GM06990 (cell line): ENCODE measurements at regions not wholly inside any gene's neighbourhood (a gene's known extent, or its start where the extent isn't known, plus 50 kb on each side); places are given as distances from the start of the nearest gene placed in this dataset.

Experiments
- DNase-seq: peaks from one replicate; pipeline ENCODE4 v3.0.0-alpha.2; 2011; ENCODE audit not compliant: insufficient read length; ENCODE audit errors: extremely low read depth
- H3K27me3 ChIP-seq: replicated peaks from 2 replicates; pipeline ENCODE4 v1.6.0; 2011; ENCODE audit warnings: low read length; ENCODE audit not compliant: control insufficient read depth, insufficient read depth
- H3K36me3 ChIP-seq: 2 replicates; pipeline ENCODE4 v1.5.1; 2011; ENCODE audit warnings: low read length; ENCODE audit not compliant: control insufficient read depth, insufficient read depth
- H3K4me3 ChIP-seq: replicated peaks from 2 replicates; pipeline ENCODE4 v1.5.1; 2011; ENCODE audit warnings: low read depth, mild to moderate bottlenecking, control low read depth, low read length
- TF ChIP-seq, protein P1 (sequence below): IDR thresholded peaks from 2 replicates; pipeline ENCODE4 v1.5.1; 2011; ENCODE audit warnings: low read length, control low read depth, mild to moderate bottlenecking, inconsistent platforms; ENCODE audit not compliant: insufficient read depth, poor library complexity, severe bottlenecking

DNA sequence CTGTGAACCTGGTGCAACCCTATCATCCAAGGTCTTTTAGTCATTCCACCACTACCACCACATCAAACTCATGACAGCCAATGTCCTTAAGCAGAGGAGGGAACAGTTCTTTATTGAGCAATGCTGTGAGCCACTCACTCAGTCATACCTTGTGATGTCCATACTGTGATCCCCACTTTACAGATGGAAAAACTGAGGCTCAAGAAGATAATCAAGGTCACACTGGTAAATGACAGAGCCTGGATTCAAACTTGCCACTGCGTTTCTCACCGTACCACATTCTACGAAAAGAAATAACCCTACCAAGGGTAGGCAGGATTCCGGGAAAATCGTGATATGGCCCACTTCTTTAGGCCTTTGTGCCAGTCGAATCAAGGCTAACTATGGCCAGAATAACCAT is 172.6 kb downstream of the CCT6B start:
- Histone ChIP-seq H3K36me3 (no peaks in the 10 kb centered on the region), H3K27me3 (no peaks in the 10 kb centered on the region; the same call in 1 of the 2 replicates), H3K4me3 (no peak overlapping the region)
- TF ChIP-seq, protein P1, sequence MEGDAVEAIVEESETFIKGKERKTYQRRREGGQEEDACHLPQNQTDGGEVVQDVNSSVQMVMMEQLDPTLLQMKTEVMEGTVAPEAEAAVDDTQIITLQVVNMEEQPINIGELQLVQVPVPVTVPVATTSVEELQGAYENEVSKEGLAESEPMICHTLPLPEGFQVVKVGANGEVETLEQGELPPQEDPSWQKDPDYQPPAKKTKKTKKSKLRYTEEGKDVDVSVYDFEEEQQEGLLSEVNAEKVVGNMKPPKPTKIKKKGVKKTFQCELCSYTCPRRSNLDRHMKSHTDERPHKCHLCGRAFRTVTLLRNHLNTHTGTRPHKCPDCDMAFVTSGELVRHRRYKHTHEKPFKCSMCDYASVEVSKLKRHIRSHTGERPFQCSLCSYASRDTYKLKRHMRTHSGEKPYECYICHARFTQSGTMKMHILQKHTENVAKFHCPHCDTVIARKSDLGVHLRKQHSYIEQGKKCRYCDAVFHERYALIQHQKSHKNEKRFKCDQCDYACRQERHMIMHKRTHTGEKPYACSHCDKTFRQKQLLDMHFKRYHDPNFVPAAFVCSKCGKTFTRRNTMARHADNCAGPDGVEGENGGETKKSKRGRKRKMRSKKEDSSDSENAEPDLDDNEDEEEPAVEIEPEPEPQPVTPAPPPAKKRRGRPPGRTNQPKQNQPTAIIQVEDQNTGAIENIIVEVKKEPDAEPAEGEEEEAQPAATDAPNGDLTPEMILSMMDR, result no peak
- no peak for DNase-seq

DNA sequence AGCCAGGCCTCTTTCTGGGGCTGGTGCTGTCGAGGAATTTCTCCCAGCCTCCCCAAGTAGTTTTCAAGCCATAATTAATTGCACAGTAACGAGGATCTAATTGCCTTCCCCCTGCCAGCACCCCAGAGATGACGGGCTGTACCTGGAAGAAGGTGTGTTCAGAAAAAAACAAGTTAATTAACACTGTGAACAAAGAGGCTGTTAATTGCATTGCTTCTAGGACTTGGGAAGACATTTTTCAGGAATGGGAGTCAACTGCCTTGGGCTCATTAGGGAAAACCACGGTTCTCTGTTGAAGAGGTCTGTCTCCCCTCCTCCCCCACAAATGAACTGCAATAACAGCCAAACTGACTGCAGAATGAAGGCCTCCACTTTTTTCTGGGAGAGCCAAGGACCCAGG is 176.7 kb downstream of the CCT6B start:
- no peak overlapping the region for H3K4me3 ChIP-seq
- TF ChIP-seq, protein P1, result no peak
- no peak for DNase-seq
- H3K27me3 ChIP-seq, result no peaks in the 10 kb centered on the region
- H3K36me3 ChIP-seq, result no peaks in the 10 kb centered on the region

DNA sequence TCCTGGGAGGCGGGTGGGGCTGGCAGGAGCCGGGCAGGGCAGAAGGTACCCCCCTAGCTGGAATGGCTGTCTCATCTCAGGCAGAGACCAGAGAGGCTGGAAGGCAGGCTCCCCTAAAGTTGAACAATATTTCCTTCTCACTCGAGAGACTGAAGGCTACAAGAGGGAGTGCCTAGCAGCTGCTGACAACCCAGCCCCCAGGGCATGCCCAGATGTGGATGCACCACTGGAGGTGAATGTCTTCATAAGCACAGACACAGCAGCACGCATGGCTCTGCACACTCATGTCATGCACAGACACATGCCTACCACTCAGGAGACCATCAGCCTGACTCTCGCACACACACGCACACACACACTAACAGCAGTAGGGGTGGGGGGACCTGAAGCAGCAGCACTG is 179.0 kb downstream of the CCT6B start:
- no peak for DNase-seq
- Histone ChIP-seq H3K4me3 (no peak overlapping the region), H3K36me3 (no peaks in the 10 kb centered on the region), H3K27me3 (no peaks in the 10 kb centered on the region)
- TF ChIP-seq, protein P1, result no peak

DNA sequence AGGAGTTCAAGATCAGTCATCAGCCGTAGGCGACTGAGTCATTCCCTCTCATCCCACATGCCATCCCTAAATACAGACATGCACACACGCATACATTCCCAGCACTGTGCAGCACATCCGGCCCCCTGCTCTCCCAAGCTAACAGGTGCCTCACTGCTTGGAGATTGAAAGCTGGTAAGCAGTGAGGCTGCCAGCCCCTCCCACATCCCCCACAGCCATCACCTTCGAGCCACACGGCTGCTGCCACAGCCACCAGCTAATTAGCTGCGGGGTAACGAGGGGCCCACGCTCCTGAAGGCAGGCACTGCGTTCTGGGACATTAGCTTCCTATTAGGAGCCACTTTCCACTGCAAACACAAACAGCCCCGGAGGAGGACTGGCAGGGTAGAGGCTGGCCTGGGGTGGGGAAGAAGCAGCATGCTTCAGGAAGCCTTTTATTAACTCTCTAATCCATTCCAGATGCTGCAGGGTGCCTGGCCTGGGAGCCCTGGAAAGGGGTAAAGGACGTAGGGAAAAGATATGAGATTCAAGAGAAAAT is 179.6 kb downstream of the CCT6B start:
- DNase-seq, result no peak
- no peaks in the 10 kb centered on the region for H3K36me3 ChIP-seq
- no peak overlapping the region for H3K4me3 ChIP-seq
- no peaks in the 10 kb centered on the region for H3K27me3 ChIP-seq
- TF ChIP-seq, protein P1, result no peak

DNA sequence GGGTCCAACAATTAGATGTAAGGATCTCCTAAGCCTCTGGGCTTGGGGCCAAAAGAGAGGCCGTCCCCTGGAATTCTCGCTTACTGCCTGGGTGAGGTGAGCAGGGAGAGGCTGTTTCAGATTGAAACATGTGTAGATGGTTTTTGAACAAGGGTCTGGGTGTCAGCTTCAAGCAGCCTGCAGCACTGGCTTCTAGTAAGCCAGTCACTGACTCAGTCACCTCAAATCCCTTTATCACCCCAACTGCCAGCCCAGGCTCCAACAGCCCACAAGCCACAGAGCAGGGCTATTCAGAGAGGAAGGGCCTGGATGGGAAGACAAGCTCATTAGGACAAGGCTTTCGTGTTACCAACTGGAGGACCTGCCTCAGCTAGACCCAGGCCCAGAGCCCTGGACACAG is 180.2 kb downstream of the CCT6B start:
- Histone ChIP-seq H3K27me3 (no peaks in the 10 kb centered on the region), H3K36me3 (no peaks in the 10 kb centered on the region), H3K4me3 (no peak overlapping the region)
- TF ChIP-seq, protein P1, result no peak
- DNase-seq, result no peak

DNA sequence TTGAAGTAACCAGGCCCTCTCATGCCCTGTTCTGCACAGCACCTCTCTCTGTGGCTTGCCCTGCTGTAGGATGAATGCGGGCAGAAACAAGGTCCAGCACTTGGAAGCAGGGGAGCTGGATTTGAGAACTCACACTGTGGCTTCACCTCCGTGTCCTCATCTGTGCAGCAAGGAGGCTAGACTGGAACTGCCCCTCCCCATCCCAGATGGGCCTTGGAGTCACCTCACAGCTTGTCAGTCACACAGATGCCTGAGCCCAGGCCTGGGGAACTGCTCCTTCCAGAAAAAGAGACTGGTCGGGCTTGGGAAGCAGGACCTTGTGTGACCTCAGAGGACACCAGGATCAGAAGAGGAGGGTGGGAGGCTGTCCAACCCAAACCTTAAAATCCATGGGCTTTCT is 180.8 kb downstream of the CCT6B start:
- H3K27me3 ChIP-seq, result no peaks in the 10 kb centered on the region
- TF ChIP-seq, protein P1, result no peak
- H3K4me3 ChIP-seq, result no peak overlapping the region
- H3K36me3 ChIP-seq, result no peaks in the 10 kb centered on the region
- DNase-seq, result no peak
